Endothelial cell of umbilical vein (primary cell): ENCODE measurements at regions not wholly inside any gene's neighbourhood (a gene's known extent, or its start where the extent isn't known, plus 50 kb on each side); places are given as distances from the start of the nearest gene placed in this dataset.

Experiments used
- BruUV-seq: library from RNA; stranded (reverse); fragments of 400-500 nt; replicated peaks from 2 replicates; lab custom pipeline; 2021; lab: Mats Ljungman, UMichigan
- CTCF ChIA-PET: fragments of 300-600, 350-600 bp; sonication (Branson Sonifier 250); formaldehyde crosslinking; loops from one replicate; lab custom pipeline; 2021; ENCODE audit warnings: antibody characterized with exemption, inconsistent platforms; lab: Charles Lee
- POLR2A ChIA-PET: fragments of 300-600, 350-600 bp; sonication (Branson Sonifier 250); formaldehyde crosslinking; loops from one replicate; lab custom pipeline; 2021; ENCODE audit warnings: antibody characterized with exemption, inconsistent platforms; lab: Charles Lee
- DNase-seq: peaks from one replicate; pipeline ENCODE4 v3.0.0-alpha.2; 2011; ENCODE audit warnings: low read depth, low spot score
- FAIRE-seq: peaks from 2 replicates; lab custom pipeline; 2011; peaks lifted over from hg19 to GRCh38; lab: Jason Lieb, UNC
- H2AFZ ChIP-seq: 2 replicates; pipeline ENCODE4 v1.6.0; 2012; ENCODE audit warnings: low read depth, low read length, control low read depth, inconsistent platforms
- H3K27ac ChIP-seq: 2 replicates; pipeline ENCODE4 v1.5.1; 2011; ENCODE audit warnings: low read depth, mild to moderate bottlenecking, control low read depth, low read length, moderate library complexity; ENCODE audit not compliant: insufficient read depth
- H3K27me3 ChIP-seq, 2 experiments: 2 replicates each; pipeline versions ENCODE4 v1.6.0 to v1.6.1; 2011; ENCODE audit warnings: low read length in 2 of 2, mixed read lengths in 1 of 2; ENCODE audit not compliant: control insufficient read depth in 2 of 2, insufficient read depth in 2 of 2
- H3K36me3 ChIP-seq, 2 experiments: 2 replicates in 1 of 2; 3 replicates in 1 of 2; pipeline ENCODE4 v1.5.1; 2011; ENCODE audit warnings: low read length in 2 of 2, mild to moderate bottlenecking in 1 of 2, moderate library complexity in 1 of 2; ENCODE audit not compliant: control insufficient read depth in 2 of 2, insufficient read depth in 2 of 2; ENCODE audit errors: extremely low read depth in 1 of 2
- H3K4me1 ChIP-seq: 3 replicates; pipeline ENCODE4 v1.5.1; 2011; ENCODE audit warnings: mild to moderate bottlenecking, low read length; ENCODE audit not compliant: control insufficient read depth, insufficient read depth; ENCODE audit errors: extremely low read depth
- H3K4me2 ChIP-seq: 2 replicates; pipeline ENCODE4 v1.6.1; 2011; ENCODE audit warnings: low read length, control low read depth, mixed read lengths; ENCODE audit not compliant: insufficient read depth
- H3K4me3 ChIP-seq, 3 experiments: fragments of 200-600 bp in 1 of 3; sonication (generic), shearing (Covaris generic) in 1 of 3; replicated peaks in 1 of 3; 2 replicates each; pipeline ENCODE4 v1.5.1; 2011 to 2016; ENCODE audit warnings: control low read depth in 3 of 3, low read length in 3 of 3, mild to moderate bottlenecking in 2 of 3, inconsistent platforms in 1 of 3, low read depth in 1 of 3, moderate library complexity in 1 of 3; ENCODE audit not compliant: insufficient read depth in 1 of 3
- H3K79me2 ChIP-seq: 2 replicates; pipeline ENCODE4 v1.6.0; 2012; ENCODE audit warnings: low read length, inconsistent platforms; ENCODE audit not compliant: control insufficient read depth, insufficient read depth
- H3K9ac ChIP-seq: replicated peaks from 2 replicates; pipeline ENCODE3; 2011; ENCODE audit warnings: low read length, control low read depth; ENCODE audit not compliant: insufficient read depth; ENCODE audit errors: extremely low read depth
- H3K9me1 ChIP-seq: replicated peaks from 3 replicates; pipeline ENCODE4 v1.6.0; 2011; ENCODE audit warnings: mild to moderate bottlenecking, low read length; ENCODE audit not compliant: control insufficient read depth, insufficient read depth; ENCODE audit errors: extremely low read depth
- H3K9me3 ChIP-seq: replicated peaks from 2 replicates; pipeline ENCODE4 v1.5.1; 2012; ENCODE audit warnings: low read length, inconsistent platforms; ENCODE audit not compliant: control insufficient read depth, insufficient read depth
- H4K20me1 ChIP-seq: replicated peaks from 2 replicates; pipeline ENCODE3; 2011; ENCODE audit warnings: mild to moderate bottlenecking, low read length; ENCODE audit not compliant: control insufficient read depth, insufficient read depth; ENCODE audit errors: extremely low read depth
- CTCF ChIP-seq, 2 donors: IDR thresholded peaks; 1 replicate in 1 of 2; 2 replicates in 1 of 2; pipeline ENCODE4 v1.5.1; 2011; ENCODE audit warnings: low read length in 2 of 2, mild to moderate bottlenecking in 2 of 2, moderate library complexity in 2 of 2, control low read depth in 1 of 2, inconsistent platforms in 1 of 2, low read depth in 1 of 2; ENCODE audit not compliant: insufficient read depth in 1 of 2; ENCODE audit errors: extremely low read depth in 1 of 2
- EZH2 ChIP-seq: IDR thresholded peaks from 2 replicates; pipeline ENCODE4 v1.6.1; 2012; ENCODE audit warnings: borderline replicate concordance, low read depth, mild to moderate bottlenecking, moderate library complexity, low read length, inconsistent platforms; ENCODE audit not compliant: severe bottlenecking
- FOS ChIP-seq: IDR thresholded peaks from 2 replicates; pipeline ENCODE4 v1.6.1; 2011; ENCODE audit warnings: mild to moderate bottlenecking, low read length, moderate library complexity, borderline replicate concordance; ENCODE audit not compliant: insufficient read depth
- GATA2 ChIP-seq: IDR thresholded peaks from 2 replicates; pipeline ENCODE4 v1.7.0; 2011; ENCODE audit warnings: low read depth, mild to moderate bottlenecking, moderate library complexity, mixed read lengths, low read length; ENCODE audit not compliant: insufficient read length, insufficient read depth
- JUN ChIP-seq: IDR thresholded peaks from 2 replicates; pipeline ENCODE4 v1.6.1; 2011; ENCODE audit warnings: borderline replicate concordance, low read depth; ENCODE audit not compliant: insufficient read length, insufficient read depth
- MAX ChIP-seq: IDR thresholded peaks from 2 replicates; pipeline ENCODE4 v1.6.1; 2011; ENCODE audit not compliant: insufficient read depth, insufficient read length
- MYC ChIP-seq: IDR thresholded peaks from one replicate; pipeline ENCODE4 v1.6.1; 2011; ENCODE audit warnings: mild to moderate bottlenecking, low read depth, low read length
- POLR2A ChIP-seq: IDR thresholded peaks from 2 replicates; pipeline ENCODE4 v1.6.1; 2012; ENCODE audit warnings: low read depth, mild to moderate bottlenecking, control low read depth, low read length
- POLR2AphosphoS5 ChIP-seq: IDR thresholded peaks from 2 replicates; pipeline ENCODE4 v1.6.1; 2012; ENCODE audit warnings: low read depth, mild to moderate bottlenecking, control low read depth, low read length, moderate library complexity; ENCODE audit not compliant: insufficient read depth
- dilution Hi-C: fragments of 300-500 bp; cut with MboI; formaldehyde crosslinking; loops from one replicate; pipeline ENCODE4 v1.15.0; 2019; ENCODE audit warnings: low sequenced_read_pairs; ENCODE audit not compliant: extremely low pct_ligation_motif_present
- intact Hi-C: fragments of 100-400 bp; cut with micrococcal nuclease; formaldehyde crosslinking; loops from one replicate; pipeline ENCODE4 v1.10.0; 2022

GRCh38 chr10:20688797-20689544, 208.1 kb downstream of the NEBL start:
- Histone ChIP-seq H3K4me2 (no peak overlapping the region), H3K27me3 (no peaks in the 10 kb centered on the region), H3K79me2 (no peaks in the 10 kb centered on the region), H3K9me1 (no peaks in the 10 kb centered on the region), H2AFZ (no peak overlapping the region), H3K4me3 (no peak overlapping the region), H3K9me3 (peaks cover 2% of the 10 kb centered on the region), H3K27ac (no peak overlapping the region), H3K36me3 (no peaks in the 10 kb centered on the region), H3K9ac (no peak overlapping the region), H4K20me1 (no peaks in the 10 kb centered on the region), H3K4me1 (no peaks in the 10 kb centered on the region)
- POLR2A ChIA-PET, result no interaction called here
- intact Hi-C loops (no loop called here), dilution Hi-C loops (no loop called here)
- no peak for TF ChIP-seq EZH2
- BruUV-seq, result no TSS peak
- CTCF ChIA-PET, result no interaction called here
- no peak for FAIRE-seq
- no peak for DNase-seq

GRCh38 chr10:20686015-20686635, 211.0 kb downstream of the NEBL start:
- no TSS peak for BruUV-seq
- no peaks in the 10 kb centered on the region for H3K79me2 ChIP-seq
- intact Hi-C loops, result no loop called here
- no peaks in the 10 kb centered on the region for H4K20me1 ChIP-seq
- no peaks in the 10 kb centered on the region for H3K36me3 ChIP-seq
- ChIA-PET CTCF (interaction anchor here (0.7 kb wide), 1 partner anchor 10 kb away, joined by 3 read pairs; no protein-coding TSS in a partner anchor), POLR2A (no interaction called here)
- FAIRE-seq (no peak), DNase-seq (no peak)
- no peaks in the 10 kb centered on the region for H3K4me1 ChIP-seq
- H3K27me3 ChIP-seq, result no peaks in the 10 kb centered on the region
- no peak overlapping the region for H2AFZ ChIP-seq
- H3K9ac ChIP-seq, result no peak overlapping the region
- dilution Hi-C loops, result no loop called here
- H3K4me2 ChIP-seq, result no peak overlapping the region
- no peaks in the 10 kb centered on the region for H3K9me1 ChIP-seq
- peaks cover 2% of the 10 kb centered on the region for H3K9me3 ChIP-seq
- H3K4me3 ChIP-seq, result no peak overlapping the region
- H3K27ac ChIP-seq, result no peak overlapping the region
- TF ChIP-seq CTCF (IDR thresholded peaks at IDR 0.05; ENCODE audit: extremely low read depth in 1 of 2, insufficient read depth in 1 of 2, low read depth in 1 of 2, low read length in 2 of 2) (no peak), POLR2AphosphoS5 (no peak), FOS (no peak), POLR2A (no peak), MYC (no peak), EZH2 (no peak), GATA2 (no peak), JUN (no peak), MAX (no peak)
